ENCODE measurements at regions not wholly inside any gene's neighbourhood (a gene's known extent, or its start where the extent isn't known, plus 50 kb on each side); places are given as distances from the start of the nearest gene placed in this dataset.

- in situ Hi-C loops (cut with MboI; ENCODE audit: low pct_unique_long_range_greater_than_20kb, low sequenced_read_pairs, unreplicated experiment), result no loop called here
- DNase-seq (ENCODE audit: low spot score), result no peak
- TF ChIP-seq, protein P1, sequence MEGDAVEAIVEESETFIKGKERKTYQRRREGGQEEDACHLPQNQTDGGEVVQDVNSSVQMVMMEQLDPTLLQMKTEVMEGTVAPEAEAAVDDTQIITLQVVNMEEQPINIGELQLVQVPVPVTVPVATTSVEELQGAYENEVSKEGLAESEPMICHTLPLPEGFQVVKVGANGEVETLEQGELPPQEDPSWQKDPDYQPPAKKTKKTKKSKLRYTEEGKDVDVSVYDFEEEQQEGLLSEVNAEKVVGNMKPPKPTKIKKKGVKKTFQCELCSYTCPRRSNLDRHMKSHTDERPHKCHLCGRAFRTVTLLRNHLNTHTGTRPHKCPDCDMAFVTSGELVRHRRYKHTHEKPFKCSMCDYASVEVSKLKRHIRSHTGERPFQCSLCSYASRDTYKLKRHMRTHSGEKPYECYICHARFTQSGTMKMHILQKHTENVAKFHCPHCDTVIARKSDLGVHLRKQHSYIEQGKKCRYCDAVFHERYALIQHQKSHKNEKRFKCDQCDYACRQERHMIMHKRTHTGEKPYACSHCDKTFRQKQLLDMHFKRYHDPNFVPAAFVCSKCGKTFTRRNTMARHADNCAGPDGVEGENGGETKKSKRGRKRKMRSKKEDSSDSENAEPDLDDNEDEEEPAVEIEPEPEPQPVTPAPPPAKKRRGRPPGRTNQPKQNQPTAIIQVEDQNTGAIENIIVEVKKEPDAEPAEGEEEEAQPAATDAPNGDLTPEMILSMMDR (IDR thresholded peaks at IDR 0.05; ENCODE audit: extremely low read depth, insufficient read depth, missing control alignments), result no peak
Measured at GRCh38 chr20:40863355-40863919, 165.2 kb upstream of the TOP1 start.

GRCh38 chr20:40864470-40864869, 164.2 kb upstream of the TOP1 start:
- TF ChIP-seq, protein P1 (IDR thresholded peaks at IDR 0.05; ENCODE audit: extremely low read depth, insufficient read depth, missing control alignments), result no peak
- in situ Hi-C loops (cut with MboI; ENCODE audit: low pct_unique_long_range_greater_than_20kb, low sequenced_read_pairs, unreplicated experiment), result no loop called here
- DNase-seq (ENCODE audit: low spot score), result no peak

GRCh38 chr20:40865095-40865494, 163.5 kb upstream of the TOP1 start:
- in situ Hi-C loops (cut with MboI; ENCODE audit: low pct_unique_long_range_greater_than_20kb, low sequenced_read_pairs, unreplicated experiment), result no loop called here
- no peak for DNase-seq (ENCODE audit: low spot score)
- TF ChIP-seq, protein P1 (IDR thresholded peaks at IDR 0.05; ENCODE audit: extremely low read depth, insufficient read depth, missing control alignments), result no peak

- TF ChIP-seq, protein P1 (IDR thresholded peaks at IDR 0.05; ENCODE audit: extremely low read depth, insufficient read depth, missing control alignments), result no peak
- in situ Hi-C loops (cut with MboI; ENCODE audit: low pct_unique_long_range_greater_than_20kb, low sequenced_read_pairs, unreplicated experiment), result no loop called here
- DNase-seq (ENCODE audit: low spot score), result no peak
Measured at GRCh38 chr20:40866056-40866455, 162.6 kb upstream of the TOP1 start.

DNA sequence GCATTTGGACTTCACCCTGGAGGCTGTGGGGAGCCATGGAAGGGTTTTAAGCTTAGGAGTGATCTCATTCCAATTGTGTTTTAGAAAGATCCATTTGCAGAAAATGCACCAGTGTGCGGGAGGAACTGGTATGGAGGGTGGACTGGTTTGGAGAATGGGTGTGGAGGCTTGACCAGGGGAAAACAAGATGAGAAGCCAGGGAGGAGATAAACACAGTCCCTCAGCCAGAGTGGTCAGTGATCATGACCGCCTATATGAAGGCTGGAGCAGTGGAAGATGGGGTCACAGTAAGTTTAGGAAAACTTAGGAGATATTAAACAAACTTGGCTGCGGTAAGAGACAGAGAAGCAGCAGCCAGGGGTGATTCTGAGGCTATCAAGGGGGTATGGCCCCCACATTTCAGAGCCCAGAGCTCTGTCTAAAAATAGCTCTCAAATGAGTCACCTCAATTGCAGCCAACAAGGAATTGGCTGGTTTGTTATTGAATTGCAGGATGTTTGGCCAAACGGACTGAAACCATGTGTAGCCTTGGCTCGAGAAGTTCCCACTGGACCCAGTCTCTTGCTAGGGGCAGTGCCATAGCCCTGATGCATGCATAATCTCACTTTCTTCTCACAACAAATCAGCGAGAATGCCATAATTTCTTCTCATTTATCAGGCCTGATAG, 159.9 kb upstream of the TOP1 start:
- in situ Hi-C loops (cut with MboI; ENCODE audit: low pct_unique_long_range_greater_than_20kb, low sequenced_read_pairs, unreplicated experiment), result no loop called here
- TF ChIP-seq, protein P1 (IDR thresholded peaks at IDR 0.05; ENCODE audit: extremely low read depth, insufficient read depth, missing control alignments), result no peak
- no peak for DNase-seq (ENCODE audit: low spot score)

GRCh38 chr20:40869218-40870147, 159.1 kb upstream of the TOP1 start:
- in situ Hi-C loops (cut with MboI; ENCODE audit: low pct_unique_long_range_greater_than_20kb, low sequenced_read_pairs, unreplicated experiment), result no loop called here
- no peak for DNase-seq (ENCODE audit: low spot score)
- TF ChIP-seq, protein P1 (IDR thresholded peaks at IDR 0.05; ENCODE audit: extremely low read depth, insufficient read depth, missing control alignments), result no peak
